HEK293 (cell line): ENCODE measurements at regions not wholly inside any gene's neighbourhood (a gene's known extent, or its start where the extent isn't known, plus 50 kb on each side); places are given as distances from the start of the nearest gene placed in this dataset.

ENCODE experiments used
- CTCF ChIA-PET: fragments of 350-600 bp; formaldehyde crosslinking; extraction: SDS; loops from one replicate; lab custom pipeline; 2021; ENCODE audit warnings: antibody characterized with exemption; lab: Yijun Ruan, JAX
- POLR2A ChIA-PET: fragments of 300-600 bp; formaldehyde crosslinking; extraction: SDS; loops from one replicate; lab custom pipeline; 2020; ENCODE audit warnings: antibody characterized with exemption, inconsistent platforms; lab: Yijun Ruan, JAX
- H3K27ac ChIP-seq: fragments of 200-500 bp; sonication (Bioruptor generic); 2 replicates; pipeline ENCODE4 v1.5.1; 2014; ENCODE audit warnings: low read depth, low read length, control low read depth, inconsistent platforms; ENCODE audit errors: extremely low read depth
- H3K36me3 ChIP-seq, 2 experiments: fragments of 200-500 bp in 1 of 2; sonication (Bioruptor generic) in 1 of 2; 1 replicate in 1 of 2; 2 replicates in 1 of 2; pipeline ENCODE4 v1.5.1; 2014 to 2017; ENCODE audit warnings: inconsistent platforms in 2 of 2, low read length in 2 of 2; ENCODE audit not compliant: control insufficient read depth in 2 of 2, insufficient read depth in 1 of 2
- H3K4me1 ChIP-seq: fragments of 200-500 bp; sonication (Bioruptor generic); 2 replicates; pipeline ENCODE4 v1.5.1; 2014; ENCODE audit warnings: mild to moderate bottlenecking, low read length, inconsistent platforms; ENCODE audit not compliant: control insufficient read depth, insufficient read depth
- H3K4me3 ChIP-seq: 2 replicates; pipeline ENCODE4 v1.5.1; 2011; ENCODE audit warnings: low read depth, mild to moderate bottlenecking, control low read depth, low read length, moderate library complexity
- H3K9me3 ChIP-seq: fragments of 200-500 bp; sonication (Bioruptor generic); 2 replicates; pipeline ENCODE4 v1.5.1; 2014; ENCODE audit warnings: low read depth, low read length, inconsistent platforms; ENCODE audit not compliant: control insufficient read depth, insufficient read depth
- ELK4 ChIP-seq: IDR thresholded peaks from 2 replicates; pipeline ENCODE4 v1.6.1; 2011; ENCODE audit warnings: mild to moderate bottlenecking, low read depth, low read length, borderline replicate concordance
- PRDM2 ChIP-seq: fragments of 450-650 bp; formaldehyde crosslinking; IDR thresholded peaks from 2 replicates; pipeline ENCODE4 v1.5.1; 2016; ENCODE audit warnings: missing biosample characterization, missing genetic modification characterization, borderline replicate concordance
- SP7 ChIP-seq: fragments of 450-650 bp; formaldehyde crosslinking; IDR thresholded peaks from 2 replicates; pipeline ENCODE4 v1.5.1; 2016; ENCODE audit warnings: missing biosample characterization, missing genetic modification characterization
- ZBTB20 ChIP-seq: fragments of 450-650 bp; formaldehyde crosslinking; IDR thresholded peaks from 2 replicates; pipeline ENCODE4 v1.5.1; 2016; ENCODE audit warnings: missing biosample characterization, missing genetic modification characterization
- ZBTB44 ChIP-seq: fragments of 450-650 bp; IDR thresholded peaks from 2 replicates; pipeline ENCODE4 v1.5.1; 2018; ENCODE audit warnings: missing biosample characterization, mild to moderate bottlenecking, missing genetic modification characterization
- ZBTB8A ChIP-seq: fragments of 450-650 bp; formaldehyde crosslinking; IDR thresholded peaks from 2 replicates; pipeline ENCODE4 v1.5.1; 2016; ENCODE audit warnings: missing biosample characterization, missing genetic modification characterization
- ZFP37 ChIP-seq: fragments of 450-650 bp; formaldehyde crosslinking; IDR thresholded peaks from 2 replicates; pipeline ENCODE4 v1.5.1; 2016; ENCODE audit warnings: missing biosample characterization, missing genetic modification characterization
- ZNF132 ChIP-seq: fragments of 450-650 bp; formaldehyde crosslinking; IDR thresholded peaks from 2 replicates; pipeline ENCODE4 v1.5.1; 2017; ENCODE audit warnings: missing biosample characterization, missing genetic modification characterization, borderline replicate concordance
- ZNF146 ChIP-seq: fragments of 450-650 bp; formaldehyde crosslinking; IDR thresholded peaks from 2 replicates; pipeline ENCODE4 v1.5.1; 2016; ENCODE audit warnings: missing biosample characterization, missing genetic modification characterization
- ZNF157 ChIP-seq: fragments of 450-650 bp; formaldehyde crosslinking; IDR thresholded peaks from 2 replicates; pipeline ENCODE4 v1.5.1; 2016; ENCODE audit warnings: missing biosample characterization, missing genetic modification characterization
- ZNF2 ChIP-seq: fragments of 450-650 bp; formaldehyde crosslinking; IDR thresholded peaks from 2 replicates; pipeline ENCODE4 v1.5.1; 2016; ENCODE audit warnings: missing biosample characterization, missing genetic modification characterization
- ZNF211 ChIP-seq: fragments of 450-650 bp; formaldehyde crosslinking; IDR thresholded peaks from 2 replicates; pipeline ENCODE4 v1.5.1; 2016; ENCODE audit warnings: low read depth, missing biosample characterization, missing genetic modification characterization
- ZNF280C ChIP-seq: fragments of 450-650 bp; formaldehyde crosslinking; IDR thresholded peaks from 2 replicates; pipeline ENCODE4 v1.5.1; 2016; ENCODE audit warnings: missing biosample characterization, missing genetic modification characterization
- ZNF302 ChIP-seq: fragments of 450-650 bp; formaldehyde crosslinking; IDR thresholded peaks from 2 replicates; pipeline ENCODE4 v1.5.1; 2016; ENCODE audit warnings: missing biosample characterization, missing genetic modification characterization, low read depth
- ZNF549 ChIP-seq: fragments of 450-650 bp; IDR thresholded peaks from 2 replicates; pipeline ENCODE4 v1.5.1; 2018; ENCODE audit warnings: missing biosample characterization, missing genetic modification characterization, mild to moderate bottlenecking, inconsistent platforms, moderate library complexity
- ZNF610 ChIP-seq: fragments of 450-650 bp; formaldehyde crosslinking; IDR thresholded peaks from 2 replicates; pipeline ENCODE4 v1.5.1; 2016; ENCODE audit warnings: missing biosample characterization, missing genetic modification characterization, borderline replicate concordance
- ZNF639 ChIP-seq: fragments of 450-650 bp; formaldehyde crosslinking; IDR thresholded peaks from 2 replicates; pipeline ENCODE4 v1.5.1; 2016; ENCODE audit warnings: missing biosample characterization, missing genetic modification characterization
- ZNF660 ChIP-seq: fragments of 450-650 bp; IDR thresholded peaks from 2 replicates; pipeline ENCODE4 v1.5.1; 2018; ENCODE audit warnings: missing biosample characterization, mild to moderate bottlenecking, missing genetic modification characterization
- TF ChIP-seq, protein P1 (sequence below): fragments of 450-650 bp; formaldehyde crosslinking; IDR thresholded peaks from 2 replicates; pipeline ENCODE4 v1.5.1; 2016; ENCODE audit warnings: missing biosample characterization, missing genetic modification characterization

DNA sequence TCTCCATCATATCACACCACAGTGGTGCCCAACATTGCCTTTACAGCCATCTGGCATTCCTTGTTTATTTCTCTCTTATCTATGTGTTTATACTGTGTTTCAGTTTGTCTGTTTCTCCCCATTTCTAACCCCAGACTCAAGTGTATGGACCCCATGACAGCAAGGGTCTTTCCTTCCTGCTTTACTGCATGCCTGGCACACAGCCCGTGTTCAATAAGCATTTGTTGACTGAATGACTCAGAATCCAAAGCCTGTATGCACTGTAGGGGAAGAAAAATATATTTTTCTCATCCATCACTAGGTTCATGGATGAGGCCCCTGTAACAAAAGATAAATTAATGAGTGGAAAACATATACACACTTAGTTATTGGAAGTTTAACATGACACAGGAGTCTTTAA is 190.8 kb upstream of the SEMA6A start (continued):
- TF ChIP-seq PRDM2, result no peak
- TF ChIP-seq ZNF549, result no peak
- no peak for TF ChIP-seq ZNF146 (tag by site-specific recombination)
- no peak for TF ChIP-seq ZNF302
- TF ChIP-seq ZNF211, result no peak
- TF ChIP-seq ZFP37 (tag by site-specific recombination), result no peak
- no peak for TF ChIP-seq ZBTB8A (tag by site-specific recombination)
- TF ChIP-seq ZNF639 (tag by site-specific recombination), result no peak
- 0 out of 2 replicates have a peak, but pooled peaks have one; percentile 34 for TF ChIP-seq ZNF660 (tag by site-specific recombination)
- TF ChIP-seq, protein P1, sequence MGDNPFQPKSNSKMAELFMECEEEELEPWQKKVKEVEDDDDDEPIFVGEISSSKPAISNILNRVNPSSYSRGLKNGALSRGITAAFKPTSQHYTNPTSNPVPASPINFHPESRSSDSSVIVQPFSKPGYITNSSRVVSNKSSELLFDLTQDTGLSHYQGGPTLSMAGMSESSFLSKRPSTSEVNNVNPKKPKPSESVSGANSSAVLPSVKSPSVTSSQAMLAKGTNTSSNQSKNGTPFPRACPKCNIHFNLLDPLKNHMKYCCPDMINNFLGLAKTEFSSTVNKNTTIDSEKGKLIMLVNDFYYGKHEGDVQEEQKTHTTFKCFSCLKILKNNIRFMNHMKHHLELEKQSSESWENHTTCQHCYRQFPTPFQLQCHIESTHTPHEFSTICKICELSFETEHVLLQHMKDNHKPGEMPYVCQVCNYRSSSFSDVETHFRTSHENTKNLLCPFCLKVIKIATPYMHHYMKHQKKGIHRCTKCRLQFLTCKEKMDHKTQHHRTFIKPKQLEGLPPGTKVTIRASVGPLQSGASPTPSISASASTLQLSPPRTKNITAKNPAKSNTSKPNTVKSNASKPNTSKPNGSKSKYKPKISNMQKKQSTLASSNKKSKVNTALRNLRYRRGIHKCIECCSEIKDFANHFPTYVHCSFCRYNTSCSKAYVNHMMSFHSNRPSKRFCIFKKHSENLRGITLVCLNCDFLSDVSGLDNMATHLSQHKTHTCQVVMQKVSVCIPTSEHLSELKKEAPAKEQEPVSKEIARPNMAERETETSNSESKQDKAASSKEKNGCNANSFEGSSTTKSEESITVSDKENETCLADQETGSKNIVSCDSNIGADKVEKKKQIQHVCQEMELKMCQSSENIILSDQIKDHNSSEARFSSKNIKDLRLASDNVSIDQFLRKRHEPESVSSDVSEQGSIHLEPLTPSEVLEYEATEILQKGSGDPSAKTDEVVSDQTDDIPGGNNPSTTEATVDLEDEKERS, result no peak
- TF ChIP-seq ZNF157 (tag by site-specific recombination), result no peak
- no peak for TF ChIP-seq ZNF280C (tag by site-specific recombination)
- 0 out of 2 replicates have a peak, but pooled peaks have one; percentile 37 for TF ChIP-seq ZBTB20 (tag by site-specific recombination)

- CTCF ChIA-PET, result interaction anchor here (0.6 kb wide), 1 partner anchor 18 kb away, joined by 3 read pairs; no protein-coding TSS in a partner anchor
- Histone ChIP-seq H3K4me3 (no peak overlapping the region), H3K27ac (no peak overlapping the region), H3K36me3 (no peaks in the 10 kb centered on the region), H3K4me1 (peaks cover 17% of the 10 kb centered on the region), H3K9me3 (no peaks in the 10 kb centered on the region)
- POLR2A ChIA-PET, result no interaction called here
- TF ChIP-seq ZBTB44 (tag by site-specific recombination) (no peak), SP7 (tag by site-specific recombination) (no peak), ELK4 (no peak), ZNF132 (no peak), ZNF610 (tag by site-specific recombination) (no peak), ZNF2 (no peak)
Measured at GRCh38 chr5:116764941-116765340, 190.3 kb upstream of the SEMA6A start.
